B cell (primary cell): ENCODE measurements at regions not wholly inside any gene's neighbourhood (a gene's known extent, or its start where the extent isn't known, plus 50 kb on each side); places are given as distances from the start of the nearest gene placed in this dataset.

Experiments used
- ATAC-seq: fragments of 200-7000 bp; cut with Tn5 transposase; one replicate; pipeline ENCODE4 v1.10.0; 2021; ENCODE audit warnings: low read depth, mild to moderate bottlenecking, moderate number of reproducible peaks, moderate library complexity
- CTCF ChIA-PET: fragments of 350-600 bp; sonication (Branson Sonifier 250); formaldehyde crosslinking; loops from one replicate; lab custom pipeline; 2021; ENCODE audit warnings: antibody characterized with exemption, inconsistent platforms; lab: Charles Lee
- POLR2A ChIA-PET: fragments of 350-600 bp; sonication (Branson Sonifier 250); formaldehyde crosslinking; loops from one replicate; lab custom pipeline; 2021; ENCODE audit warnings: antibody characterized with exemption; lab: Charles Lee
- DNase-seq: peaks from one replicate; pipeline ENCODE4 v3.0.0; 2013
- H2AFZ ChIP-seq: 2 replicates; pipeline ENCODE4 v1.6.1; 2012; ENCODE audit warnings: mild to moderate bottlenecking, low read depth, low read length; ENCODE audit not compliant: insufficient read depth, poor library complexity, severe bottlenecking
- H3K27ac ChIP-seq, 2 donors: 1 replicate in 1 of 2; 2 replicates in 1 of 2; pipeline ENCODE4 v1.5.1; 2012 to 2013; ENCODE audit warnings: low read length in 2 of 2, mild to moderate bottlenecking in 2 of 2, moderate library complexity in 1 of 2
- H3K27me3 ChIP-seq, 4 experiments: fragments of 200-600 bp in 1 of 4; sonication (generic) in 1 of 4; replicated peaks in 1 of 4; 1 replicate in 2 of 4; 2 replicates in 2 of 4; pipeline versions ENCODE4 v1.6.1 to v1.7.0; 2013 to 2016; ENCODE audit warnings: low read length in 3 of 4, mild to moderate bottlenecking in 2 of 4, mixed read lengths in 1 of 4, moderate library complexity in 1 of 4; ENCODE audit not compliant: insufficient read depth in 4 of 4, control insufficient read depth in 3 of 4; ENCODE audit errors: control extremely low read depth in 1 of 4
- H3K36me3 ChIP-seq, 2 experiments: replicated peaks in 1 of 2; 1 replicate in 1 of 2; 2 replicates in 1 of 2; pipeline versions ENCODE4 v1.6.1 to v1.7.1; 2013; ENCODE audit warnings: low read length in 1 of 2; ENCODE audit not compliant: insufficient read depth in 2 of 2, control insufficient read depth in 1 of 2; ENCODE audit errors: control extremely low read depth in 1 of 2, extremely low read depth in 1 of 2
- H3K4me1 ChIP-seq, 2 donors: fragments of 200-600 bp in 1 of 2; sonication (generic) in 1 of 2; 1 replicate in 1 of 2; 2 replicates in 1 of 2; pipeline versions ENCODE4 v1.5.1 to v1.6.1; 2013 to 2017; ENCODE audit warnings: low read length in 2 of 2; ENCODE audit not compliant: control insufficient read depth in 2 of 2, insufficient read depth in 2 of 2
- H3K4me2 ChIP-seq: replicated peaks from 2 replicates; pipeline ENCODE3; 2012; ENCODE audit warnings: mild to moderate bottlenecking, low read depth, low read length; ENCODE audit not compliant: poor library complexity, severe bottlenecking
- H3K4me3 ChIP-seq, 5 experiments: fragments of 200-600 bp in 1 of 5; sonication (generic) in 1 of 5; 1 replicate in 3 of 5; 2 replicates in 2 of 5; pipeline versions ENCODE4 v1.5.1 to v1.7.0; 2011 to 2016; ENCODE audit warnings: low read length in 4 of 5, mild to moderate bottlenecking in 4 of 5, low read depth in 2 of 5, control low read depth in 1 of 5, moderate library complexity in 1 of 5; ENCODE audit not compliant: insufficient read depth in 1 of 5; ENCODE audit errors: control extremely low read depth in 1 of 5, extremely low read depth in 1 of 5
- H3K79me2 ChIP-seq: fragments of 200-600 bp; sonication (generic); one replicate; pipeline ENCODE4 v1.6.0; 2016; ENCODE audit warnings: low read length; ENCODE audit not compliant: control insufficient read depth, insufficient read depth
- H3K9ac ChIP-seq: fragments of 200-600 bp; sonication (generic); 2 replicates; pipeline ENCODE4 v1.6.1; 2017; ENCODE audit warnings: mild to moderate bottlenecking, low read length, moderate library complexity
- H3K9me3 ChIP-seq, 3 donors: one replicate each; pipeline versions ENCODE4 v1.6.1 to v1.7.1; 2013; ENCODE audit warnings: low read length in 2 of 3; ENCODE audit not compliant: control insufficient read depth in 2 of 3, insufficient read depth in 1 of 3; ENCODE audit errors: control extremely low read depth in 1 of 3
- H4K20me1 ChIP-seq: 2 replicates; pipeline ENCODE4 v1.6.0; 2012; ENCODE audit warnings: mild to moderate bottlenecking, low read length; ENCODE audit not compliant: insufficient read depth, control insufficient read depth, poor library complexity, severe bottlenecking
- H3K27ac Mint-ChIP-seq: one replicate; pipeline ENCODE4 v1.8.0; 2021; ENCODE audit warnings: mixed read lengths
- H3K27me3 Mint-ChIP-seq: one replicate; pipeline ENCODE4 v1.8.0; 2021; ENCODE audit warnings: mixed read lengths
- H3K4me1 Mint-ChIP-seq: one replicate; pipeline ENCODE4 v1.8.0; 2021; ENCODE audit warnings: mixed read lengths
- H3K4me3 Mint-ChIP-seq: one replicate; pipeline ENCODE4 v1.8.0; 2021; ENCODE audit warnings: mixed read lengths
- H3K9me3 Mint-ChIP-seq: one replicate; pipeline ENCODE4 v1.8.0; 2022; ENCODE audit warnings: mixed read lengths; ENCODE audit not compliant: insufficient read depth
- EZH2 ChIP-seq: IDR thresholded peaks from 2 replicates; pipeline ENCODE4 v1.6.1; 2012; ENCODE audit warnings: borderline replicate concordance, low read depth, mild to moderate bottlenecking, moderate library complexity, low read length; ENCODE audit not compliant: insufficient read depth, poor library complexity, severe bottlenecking
- WGBS: methylation state at CpG from one replicate; pipeline ENCODE4 v1.1.5; 2013; ENCODE audit warnings: missing lambda C conversion rate; ENCODE audit not compliant: insufficient coverage; 5-methylcytosine and 5-hydroxymethylcytosine counted together
- intact Hi-C: fragments of 100-400 bp; cut with micrococcal nuclease; formaldehyde crosslinking; loops from one replicate; pipeline ENCODE4 v1.10.0; 2022
- TF ChIP-seq, protein P1 (sequence below): fragments of 200-600 bp; IDR thresholded peaks from one replicate; pipeline ENCODE4 v1.8.0; 2022; ENCODE audit warnings: antibody characterized with exemption, mild to moderate bottlenecking

DNA sequence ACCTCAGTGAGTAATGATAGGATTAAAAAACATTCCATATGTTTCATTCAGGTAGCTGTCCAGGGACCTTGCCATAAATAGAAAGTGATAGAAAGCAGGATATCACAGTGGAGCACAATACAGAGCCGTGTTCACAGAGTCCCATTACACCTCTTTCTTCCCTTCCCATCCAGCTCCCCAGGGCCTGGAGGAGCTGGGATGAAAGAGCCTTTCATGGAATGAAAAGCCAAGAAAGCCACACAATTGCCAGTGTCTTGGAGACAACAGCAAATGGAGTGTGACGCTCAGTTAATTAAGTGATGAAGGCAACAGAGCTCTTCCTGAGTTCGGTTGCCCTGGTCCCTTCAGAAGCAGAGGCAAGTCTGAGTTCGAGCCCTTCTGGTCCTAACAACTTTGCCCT lies 387.3 kb upstream of the PLXNA2 start:
- H3K9me3 ChIP-seq = no peaks in the 10 kb centered on the region
- no peaks in the 10 kb centered on the region for H3K4me1 ChIP-seq
- no peaks in the 10 kb centered on the region for H3K9me3 Mint-ChIP-seq
- H3K27me3 ChIP-seq = no peaks in the 10 kb centered on the region
- H3K27me3 Mint-ChIP-seq = no peaks in the 10 kb centered on the region
- ChIA-PET CTCF (interaction anchor here (1.2 kb wide), 1 partner anchor 21 kb away, joined by 4 read pairs; no protein-coding TSS in a partner anchor), POLR2A (no interaction called here)
- H4K20me1 ChIP-seq = no peaks in the 10 kb centered on the region
- WGBS = 100% methylated on average over 2 of the region's 4 CpGs
- no peak for DNase-seq
- TF ChIP-seq, protein P1, sequence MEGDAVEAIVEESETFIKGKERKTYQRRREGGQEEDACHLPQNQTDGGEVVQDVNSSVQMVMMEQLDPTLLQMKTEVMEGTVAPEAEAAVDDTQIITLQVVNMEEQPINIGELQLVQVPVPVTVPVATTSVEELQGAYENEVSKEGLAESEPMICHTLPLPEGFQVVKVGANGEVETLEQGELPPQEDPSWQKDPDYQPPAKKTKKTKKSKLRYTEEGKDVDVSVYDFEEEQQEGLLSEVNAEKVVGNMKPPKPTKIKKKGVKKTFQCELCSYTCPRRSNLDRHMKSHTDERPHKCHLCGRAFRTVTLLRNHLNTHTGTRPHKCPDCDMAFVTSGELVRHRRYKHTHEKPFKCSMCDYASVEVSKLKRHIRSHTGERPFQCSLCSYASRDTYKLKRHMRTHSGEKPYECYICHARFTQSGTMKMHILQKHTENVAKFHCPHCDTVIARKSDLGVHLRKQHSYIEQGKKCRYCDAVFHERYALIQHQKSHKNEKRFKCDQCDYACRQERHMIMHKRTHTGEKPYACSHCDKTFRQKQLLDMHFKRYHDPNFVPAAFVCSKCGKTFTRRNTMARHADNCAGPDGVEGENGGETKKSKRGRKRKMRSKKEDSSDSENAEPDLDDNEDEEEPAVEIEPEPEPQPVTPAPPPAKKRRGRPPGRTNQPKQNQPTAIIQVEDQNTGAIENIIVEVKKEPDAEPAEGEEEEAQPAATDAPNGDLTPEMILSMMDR = no peak
- no peak for TF ChIP-seq EZH2
- no peak overlapping the region for H3K9ac ChIP-seq
- H3K4me3 ChIP-seq = no peak overlapping the region
- no peak overlapping the region for H2AFZ ChIP-seq
- intact Hi-C loops = no loop called here
- H3K4me1 Mint-ChIP-seq = no peaks in the 10 kb centered on the region
- H3K27ac Mint-ChIP-seq = no peak overlapping the region
- H3K27ac ChIP-seq = no peak overlapping the region
- no peak overlapping the region for H3K4me3 Mint-ChIP-seq
- H3K36me3 ChIP-seq = no peaks in the 10 kb centered on the region
- ATAC-seq = no peak
- no peak overlapping the region for H3K4me2 ChIP-seq
- no peaks in the 10 kb centered on the region for H3K79me2 ChIP-seq

DNA sequence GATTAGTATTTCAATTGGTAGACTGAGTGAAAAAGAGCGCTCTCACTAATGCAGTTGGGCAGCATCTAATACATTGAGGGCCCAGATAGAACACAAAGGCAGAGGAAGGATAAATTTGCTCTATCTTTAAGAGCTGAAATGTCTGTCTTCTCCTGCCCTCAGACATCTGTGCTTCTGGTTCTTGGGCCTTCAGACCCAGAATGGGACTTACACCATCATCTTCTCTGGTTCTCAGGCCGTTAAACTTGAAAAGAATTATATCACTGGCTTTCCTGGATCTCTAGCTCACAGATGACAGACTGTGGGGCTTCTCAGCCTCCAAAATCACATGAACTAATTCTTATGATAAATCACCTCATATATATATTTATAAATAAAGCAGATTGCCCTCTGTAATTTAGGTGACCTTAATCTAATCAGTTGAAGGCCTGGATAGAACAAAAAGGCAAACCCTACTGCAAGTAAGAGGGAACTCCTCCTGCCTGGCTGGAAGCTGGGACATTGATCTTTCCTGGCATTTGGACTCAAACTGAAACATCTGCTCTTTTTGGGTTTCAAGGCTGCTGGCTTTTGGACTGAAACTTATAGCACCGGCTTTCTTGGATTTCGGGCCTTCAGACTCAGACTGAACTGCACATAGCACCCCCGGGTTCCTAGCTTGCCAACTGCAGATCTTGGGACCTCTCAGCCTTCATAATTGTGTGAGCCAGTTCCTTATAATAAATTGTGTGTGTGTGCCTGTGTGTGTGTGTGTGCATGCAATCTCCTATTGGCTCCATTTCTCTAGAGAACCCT lies 390.4 kb upstream of the PLXNA2 start:
- TF ChIP-seq, protein P1 = no peak
- TF ChIP-seq EZH2 = no peak
- intact Hi-C loops = no loop called here
- no peak overlapping the region for H3K27ac Mint-ChIP-seq

More for the DNA sequence above, 390.4 kb upstream of the PLXNA2 start:
- ChIA-PET CTCF (interaction anchor here (1.2 kb wide), 1 partner anchor 18 kb away, joined by 4 read pairs; no protein-coding TSS in a partner anchor), POLR2A (no interaction called here)
- Histone ChIP-seq H4K20me1 (no peaks in the 10 kb centered on the region), H3K36me3 (no peaks in the 10 kb centered on the region), H3K9me3 (no peaks in the 10 kb centered on the region), H3K79me2 (no peaks in the 10 kb centered on the region), H3K4me1 (no peaks in the 10 kb centered on the region), H2AFZ (no peak overlapping the region), H3K4me3 (no peak overlapping the region), H3K9ac (no peak overlapping the region), H3K27ac (no peak overlapping the region), H3K4me2 (no peak overlapping the region), H3K27me3 (no peaks in the 10 kb centered on the region)
- no peak for DNase-seq
- peaks cover 11% of the 10 kb centered on the region for H3K27me3 Mint-ChIP-seq
- H3K9me3 Mint-ChIP-seq = no peaks in the 10 kb centered on the region
- no peaks in the 10 kb centered on the region for H3K4me1 Mint-ChIP-seq
- H3K4me3 Mint-ChIP-seq = no peak overlapping the region
- no peak for ATAC-seq
- 85% methylated on average over 3 of the region's 5 CpGs for WGBS
